ENCODE measurements at regions not wholly inside any gene's neighbourhood (a gene's known extent, or its start where the extent isn't known, plus 50 kb on each side); places are given as distances from the start of the nearest gene placed in this dataset.

GRCh38 chr22:49614966-49615965 lies 212.4 kb downstream of the BRD1 start:
- no peak overlapping the region for H3K4me3 ChIP-seq (ENCODE audit: low read length)
- no peak overlapping the region for H3K4me2 ChIP-seq (ENCODE audit: low read length)
- peaks cover 63% of the 10 kb centered on the region for H3K36me3 ChIP-seq (ENCODE audit: control insufficient read depth, low read length)
- no peak for TF ChIP-seq EZH2phosphoT487 (IDR thresholded peaks at IDR 0.05; ENCODE audit: borderline replicate concordance, low read length)
- TF ChIP-seq, protein P1, sequence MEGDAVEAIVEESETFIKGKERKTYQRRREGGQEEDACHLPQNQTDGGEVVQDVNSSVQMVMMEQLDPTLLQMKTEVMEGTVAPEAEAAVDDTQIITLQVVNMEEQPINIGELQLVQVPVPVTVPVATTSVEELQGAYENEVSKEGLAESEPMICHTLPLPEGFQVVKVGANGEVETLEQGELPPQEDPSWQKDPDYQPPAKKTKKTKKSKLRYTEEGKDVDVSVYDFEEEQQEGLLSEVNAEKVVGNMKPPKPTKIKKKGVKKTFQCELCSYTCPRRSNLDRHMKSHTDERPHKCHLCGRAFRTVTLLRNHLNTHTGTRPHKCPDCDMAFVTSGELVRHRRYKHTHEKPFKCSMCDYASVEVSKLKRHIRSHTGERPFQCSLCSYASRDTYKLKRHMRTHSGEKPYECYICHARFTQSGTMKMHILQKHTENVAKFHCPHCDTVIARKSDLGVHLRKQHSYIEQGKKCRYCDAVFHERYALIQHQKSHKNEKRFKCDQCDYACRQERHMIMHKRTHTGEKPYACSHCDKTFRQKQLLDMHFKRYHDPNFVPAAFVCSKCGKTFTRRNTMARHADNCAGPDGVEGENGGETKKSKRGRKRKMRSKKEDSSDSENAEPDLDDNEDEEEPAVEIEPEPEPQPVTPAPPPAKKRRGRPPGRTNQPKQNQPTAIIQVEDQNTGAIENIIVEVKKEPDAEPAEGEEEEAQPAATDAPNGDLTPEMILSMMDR (IDR thresholded peaks at IDR 0.05; ENCODE audit: low read depth, low read length, poor library complexity, severe bottlenecking): no peak
- H3K79me2 ChIP-seq (ENCODE audit: control insufficient read depth, low read length): peaks cover 28% of the 10 kb centered on the region
- peaks cover 11% of the 10 kb centered on the region for H3K9me3 ChIP-seq (ENCODE audit: control insufficient read depth, insufficient read depth, low read length)
- no peaks in the 10 kb centered on the region for H3K9me2 ChIP-seq (replicated peaks; ENCODE audit: control insufficient read depth, low read length)
- H3K27ac ChIP-seq (ENCODE audit: low read depth, low read length): no peak overlapping the region
- no peaks in the 10 kb centered on the region for H4K20me1 ChIP-seq (ENCODE audit: control insufficient read depth, insufficient read depth, low read depth, low read length)
- H3F3A ChIP-seq (ENCODE audit: control insufficient read depth, insufficient read depth): no peaks in the 10 kb centered on the region
- no peaks in the 10 kb centered on the region for H3K4me1 ChIP-seq (ENCODE audit: control insufficient read depth, low read length)
- H3K27me3 ChIP-seq (ENCODE audit: control insufficient read depth, low read length): no peaks in the 10 kb centered on the region

DNA sequence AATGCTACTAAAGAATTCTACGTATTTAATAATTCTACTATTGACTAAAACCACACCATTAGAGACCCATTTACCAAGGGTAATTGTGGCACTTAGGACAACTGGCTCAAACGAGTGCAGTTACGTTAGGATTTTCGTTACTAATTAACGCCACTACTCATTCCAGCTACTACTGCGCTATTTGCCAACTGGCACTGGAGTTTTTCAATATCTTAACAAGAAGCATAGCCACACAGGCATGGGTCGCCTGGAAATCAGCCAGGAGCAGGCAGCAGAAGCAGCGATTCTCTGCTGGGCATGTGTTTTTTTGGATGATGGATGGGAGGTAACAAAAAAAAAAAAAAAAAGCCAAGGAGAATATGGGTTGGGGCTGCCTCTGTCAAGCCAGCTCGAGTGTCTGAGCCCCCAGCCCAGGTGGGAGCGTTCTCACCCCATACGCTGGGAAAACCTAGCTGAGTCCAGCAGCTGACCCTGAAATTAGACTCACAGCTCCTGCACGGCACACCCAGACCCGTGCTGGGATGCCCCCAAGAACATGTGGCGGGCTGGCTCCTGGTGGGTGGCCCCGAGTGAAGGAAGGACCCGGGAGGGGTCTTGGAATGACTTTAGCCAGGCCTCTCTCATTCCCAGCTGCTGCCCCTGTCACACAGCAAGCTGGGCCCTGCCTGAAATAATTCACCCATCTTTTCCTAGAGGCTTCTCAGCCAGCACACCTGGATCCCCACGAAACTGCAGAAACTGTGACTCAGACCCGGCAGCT lies 214.0 kb downstream of the BRD1 start:
- Histone ChIP-seq H3K36me3 (ENCODE audit: control insufficient read depth, low read length) (peaks cover 67% of the 10 kb centered on the region), H4K20me1 (ENCODE audit: control insufficient read depth, insufficient read depth, low read depth, low read length) (no peaks in the 10 kb centered on the region)
- TF ChIP-seq, protein P1 (IDR thresholded peaks at IDR 0.05; ENCODE audit: low read depth, low read length, poor library complexity, severe bottlenecking): no peak
- TF ChIP-seq EZH2phosphoT487 (IDR thresholded peaks at IDR 0.05; ENCODE audit: borderline replicate concordance, low read length): no peak

DNA sequence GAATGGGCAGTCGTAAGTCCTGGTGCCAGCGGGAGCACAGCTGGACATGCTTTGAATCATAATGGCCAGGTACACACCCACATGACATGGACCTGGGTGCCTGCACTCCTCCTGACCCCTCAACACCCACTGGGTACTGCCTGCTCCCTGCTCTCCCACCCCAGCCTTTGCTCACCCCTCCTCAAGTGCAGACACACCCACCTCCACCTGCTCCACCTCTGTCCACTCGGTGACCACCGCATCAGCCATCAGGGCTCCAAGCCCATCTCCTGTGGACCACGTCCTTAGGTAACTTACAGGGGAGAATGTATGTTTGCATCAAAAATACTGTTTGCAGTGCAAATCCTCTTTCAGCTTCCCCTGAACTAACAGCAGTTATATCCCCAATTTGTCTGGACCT lies 214.6 kb downstream of the BRD1 start:
- Histone ChIP-seq H3K4me1 (ENCODE audit: control insufficient read depth, low read length) (no peaks in the 10 kb centered on the region), H4K20me1 (ENCODE audit: control insufficient read depth, insufficient read depth, low read depth, low read length) (no peaks in the 10 kb centered on the region), H3K27me3 (ENCODE audit: control insufficient read depth, low read length) (no peaks in the 10 kb centered on the region), H3F3A (ENCODE audit: control insufficient read depth, insufficient read depth) (no peaks in the 10 kb centered on the region), H3K36me3 (ENCODE audit: control insufficient read depth, low read length) (peaks cover 72% of the 10 kb centered on the region), H3K79me2 (ENCODE audit: control insufficient read depth, low read length) (peaks cover 29% of the 10 kb centered on the region), H3K4me2 (ENCODE audit: low read length) (no peak overlapping the region), H3K27ac (ENCODE audit: low read depth, low read length) (no peak overlapping the region), H3K9me2 (replicated peaks; ENCODE audit: control insufficient read depth, low read length) (no peaks in the 10 kb centered on the region), H3K9me3 (ENCODE audit: control insufficient read depth, insufficient read depth, low read length) (peaks cover 11% of the 10 kb centered on the region), H3K4me3 (ENCODE audit: low read length) (no peak overlapping the region)
- TF ChIP-seq, protein P1 (IDR thresholded peaks at IDR 0.05; ENCODE audit: low read depth, low read length, poor library complexity, severe bottlenecking): no peak
- no peak for TF ChIP-seq EZH2phosphoT487 (IDR thresholded peaks at IDR 0.05; ENCODE audit: borderline replicate concordance, low read length)

More for the DNA sequence above, 214.0 kb downstream of the BRD1 start:
- Histone ChIP-seq H3K79me2 (ENCODE audit: control insufficient read depth, low read length) (peaks cover 30% of the 10 kb centered on the region), H3K4me3 (ENCODE audit: low read length) (no peak overlapping the region), H3K27ac (ENCODE audit: low read depth, low read length) (no peak overlapping the region), H3K4me2 (ENCODE audit: low read length) (no peak overlapping the region), H3K4me1 (ENCODE audit: control insufficient read depth, low read length) (no peaks in the 10 kb centered on the region), H3K9me3 (ENCODE audit: control insufficient read depth, insufficient read depth, low read length) (peaks cover 11% of the 10 kb centered on the region), H3K9me2 (replicated peaks; ENCODE audit: control insufficient read depth, low read length) (no peaks in the 10 kb centered on the region), H3K27me3 (ENCODE audit: control insufficient read depth, low read length) (no peaks in the 10 kb centered on the region), H3F3A (ENCODE audit: control insufficient read depth, insufficient read depth) (no peaks in the 10 kb centered on the region)
